H1 (cell line): ENCODE measurements at regions not wholly inside any gene's neighbourhood (a gene's known extent, or its start where the extent isn't known, plus 50 kb on each side); places are given as distances from the start of the nearest gene placed in this dataset.

ENCODE experiments used
- CTCF ChIA-PET: fragments of 300-600 bp; sonication (Branson Sonifier 250); formaldehyde crosslinking; loops from one replicate; lab custom pipeline; 2021; ENCODE audit not compliant: partially characterized antibody; lab: Charles Lee
- POLR2A ChIA-PET: fragments of 300-600 bp; sonication (Branson Sonifier 250); formaldehyde crosslinking; loops from one replicate; lab custom pipeline; 2021; ENCODE audit warnings: inconsistent platforms; ENCODE audit not compliant: partially characterized antibody; lab: Charles Lee
- DNase-seq, 2 experiments: peaks; one replicate each; pipeline versions ENCODE4 v3.0.0 to v3.0.0-alpha.2; 2010 to 2022; ENCODE audit warnings: low spot score in 2 of 2, low read depth in 1 of 2, mixed read lengths in 1 of 2
- FAIRE-seq: peaks from 2 replicates; lab custom pipeline; 2011; peaks lifted over from hg19 to GRCh38; lab: Jason Lieb, UNC
- H2AFZ ChIP-seq: 2 replicates; pipeline ENCODE4 v1.8.1; 2012; ENCODE audit warnings: low read length, inconsistent platforms
- H2AK5ac ChIP-seq: 2 replicates; pipeline ENCODE4 v1.6.1; 2013; ENCODE audit warnings: low read depth, low read length
- H2BK120ac ChIP-seq: replicated peaks from 2 replicates; pipeline ENCODE3; 2013; ENCODE audit warnings: low read depth, low read length, inconsistent platforms
- H2BK12ac ChIP-seq: 2 replicates; pipeline ENCODE4 v1.6.1; 2013; ENCODE audit warnings: low read depth, low read length
- H2BK15ac ChIP-seq: 2 replicates; pipeline ENCODE4 v1.6.1; 2013; ENCODE audit warnings: low read length
- H2BK20ac ChIP-seq: 2 replicates; pipeline ENCODE4 v1.6.1; 2013; ENCODE audit warnings: low read length
- H2BK5ac ChIP-seq: 2 replicates; pipeline ENCODE4 v1.6.1; 2013; ENCODE audit warnings: low read depth, low read length
- H3K14ac ChIP-seq: 2 replicates; pipeline ENCODE4 v1.6.1; 2013; ENCODE audit warnings: inconsistent platforms; ENCODE audit not compliant: insufficient read length
- H3K18ac ChIP-seq: 2 replicates; pipeline ENCODE4 v1.6.1; 2013; ENCODE audit warnings: low read length; ENCODE audit errors: extremely low read depth
- H3K23ac ChIP-seq: 2 replicates; pipeline ENCODE4 v1.6.1; 2013; ENCODE audit warnings: inconsistent platforms; ENCODE audit not compliant: insufficient read length
- H3K23me2 ChIP-seq: 2 replicates; pipeline ENCODE4 v1.6.1; 2013; ENCODE audit warnings: low read depth, low read length
- H3K27ac ChIP-seq: 2 replicates; pipeline ENCODE4 v1.6.1; 2011; ENCODE audit warnings: low read depth, low read length, inconsistent platforms
- H3K27me3 ChIP-seq, 4 experiments: replicated peaks in 1 of 4; 1 replicate in 1 of 4; 2 replicates in 3 of 4; pipeline versions ENCODE4 v1.6.1 to v1.8.1; 2011 to 2013; ENCODE audit warnings: low read length in 3 of 4, mild to moderate bottlenecking in 3 of 4, inconsistent platforms in 2 of 4, mixed read lengths in 2 of 4, moderate library complexity in 1 of 4; ENCODE audit not compliant: control insufficient read depth in 3 of 4, insufficient read depth in 3 of 4; ENCODE audit errors: extremely low read depth in 1 of 4
- H3K36me3 ChIP-seq, 4 experiments: 2 replicates each; pipeline versions ENCODE4 v1.6.1 to v1.8.1; 2011 to 2013; ENCODE audit warnings: mild to moderate bottlenecking in 4 of 4, low read length in 3 of 4, moderate library complexity in 2 of 4, control low read depth in 1 of 4, inconsistent platforms in 1 of 4; ENCODE audit not compliant: insufficient read depth in 4 of 4, control insufficient read depth in 2 of 4
- H3K4ac ChIP-seq: replicated peaks from 2 replicates; pipeline ENCODE3; 2013; ENCODE audit warnings: low read length, low read depth, mixed read lengths, inconsistent platforms; ENCODE audit not compliant: insufficient read length
- H3K4me1 ChIP-seq, 4 experiments: replicated peaks in 1 of 4; 1 replicate in 1 of 4; 2 replicates in 3 of 4; pipeline versions ENCODE4 v1.6.1 to v1.8.1; 2011 to 2013; ENCODE audit warnings: low read length in 3 of 4, inconsistent platforms in 2 of 4, mixed read lengths in 1 of 4; ENCODE audit not compliant: insufficient read depth in 4 of 4, control insufficient read depth in 3 of 4
- H3K4me2 ChIP-seq, 2 experiments: 2 replicates each; pipeline versions ENCODE4 v1.6.1 to v1.8.1; 2011 to 2013; ENCODE audit warnings: low read depth in 2 of 2, low read length in 2 of 2, control low read depth in 1 of 2, inconsistent platforms in 1 of 2, mild to moderate bottlenecking in 1 of 2; ENCODE audit not compliant: insufficient read depth in 1 of 2
- H3K4me3 ChIP-seq, 4 experiments: fragments of 200-600, 300-600 bp in 1 of 4; sonication (generic), shearing (Covaris generic), sonication (Bioruptor Twin) in 1 of 4; 2 replicates each; pipeline versions ENCODE4 v1.5.1 to v1.8.1; 2011 to 2016; ENCODE audit warnings: low read length in 4 of 4, low read depth in 3 of 4, control low read depth in 2 of 4, inconsistent platforms in 2 of 4, mild to moderate bottlenecking in 2 of 4, mixed read lengths in 1 of 4, moderate library complexity in 1 of 4; ENCODE audit not compliant: insufficient read depth in 2 of 4; ENCODE audit errors: extremely low read depth in 1 of 4
- H3K56ac ChIP-seq: replicated peaks from 2 replicates; pipeline ENCODE3; 2013; ENCODE audit warnings: low read depth, mild to moderate bottlenecking, mixed read lengths, low read length, inconsistent platforms; ENCODE audit not compliant: insufficient read length
- H3K79me1 ChIP-seq: 2 replicates; pipeline ENCODE4 v1.6.1; 2013; ENCODE audit warnings: low read depth, low read length, control low read depth
- H3K79me2 ChIP-seq, 2 experiments: 2 replicates each; pipeline versions ENCODE4 v1.6.1 to v1.8.1; 2012 to 2013; ENCODE audit warnings: low read length in 2 of 2, mild to moderate bottlenecking in 2 of 2, inconsistent platforms in 1 of 2; ENCODE audit not compliant: insufficient read depth in 2 of 2, control insufficient read depth in 1 of 2
- H3K9ac ChIP-seq, 4 experiments: replicated peaks in 1 of 4; 1 replicate in 1 of 4; 2 replicates in 3 of 4; pipeline versions ENCODE4 v1.6.1 to v1.8.1; 2011 to 2013; ENCODE audit warnings: low read depth in 3 of 4, low read length in 3 of 4, control low read depth in 2 of 4, mild to moderate bottlenecking in 2 of 4, moderate library complexity in 2 of 4, inconsistent platforms in 1 of 4; ENCODE audit errors: extremely low read depth in 1 of 4
- H3K9me3 ChIP-seq, 2 experiments: 2 replicates each; pipeline versions ENCODE4 v1.6.1 to v1.8.1; 2012 to 2013; ENCODE audit warnings: mild to moderate bottlenecking in 2 of 2, moderate library complexity in 2 of 2, control low read depth in 1 of 2, inconsistent platforms in 1 of 2, low read depth in 1 of 2, low read length in 1 of 2, mixed read lengths in 1 of 2; ENCODE audit not compliant: insufficient read depth in 2 of 2
- H4K20me1 ChIP-seq, 2 experiments: replicated peaks in 1 of 2; 2 replicates each; pipeline versions ENCODE3 to v1.8.1; 2011 to 2013; ENCODE audit warnings: inconsistent platforms in 2 of 2, low read length in 2 of 2, mild to moderate bottlenecking in 1 of 2; ENCODE audit not compliant: insufficient read depth in 2 of 2, control insufficient read depth in 1 of 2
- H4K5ac ChIP-seq: 2 replicates; pipeline ENCODE4 v1.6.1; 2013; ENCODE audit warnings: low read length, low read depth, mixed read lengths, inconsistent platforms; ENCODE audit not compliant: insufficient read length
- H4K8ac ChIP-seq: 2 replicates; pipeline ENCODE4 v1.8.0; 2013; ENCODE audit warnings: mild to moderate bottlenecking, moderate library complexity, low read length, inconsistent platforms; ENCODE audit not compliant: insufficient read depth; ENCODE audit errors: extremely low read depth
- H4K91ac ChIP-seq: replicated peaks from 2 replicates; pipeline ENCODE3; 2013; ENCODE audit warnings: low read length, mixed read lengths, inconsistent platforms; ENCODE audit not compliant: insufficient read length
- BCL11A ChIP-seq, 2 experiments: IDR thresholded peaks; one replicate each; pipeline ENCODE4 v1.6.1; 2011; ENCODE audit warnings: low read depth in 2 of 2, low read length in 2 of 2, mild to moderate bottlenecking in 2 of 2
- CBX5 ChIP-seq: fragments of 300-800, 300-1000 bp; sonication (generic); IDR thresholded peaks from 2 replicates; pipeline ENCODE4 v1.7.1; 2016; ENCODE audit warnings: antibody characterized with exemption, low read length, low read depth
- CHD1 ChIP-seq: IDR thresholded peaks from 2 replicates; pipeline ENCODE4 v1.6.1; 2012; ENCODE audit warnings: low read depth, low read length, improper control_type of control experiment
- EZH2 ChIP-seq: fragments of 200-600 bp; sonication (generic); IDR thresholded peaks from 2 replicates; pipeline ENCODE4 v1.7.1; 2012; ENCODE audit warnings: low read depth, mild to moderate bottlenecking, moderate library complexity, low read length, inconsistent platforms; ENCODE audit not compliant: severe bottlenecking
- HDAC2 ChIP-seq, 2 experiments: fragments of 300-600 bp in 1 of 2; sonication (generic) in 1 of 2; IDR thresholded peaks; 2 replicates each; pipeline ENCODE4 v1.6.1; 2011 to 2012; ENCODE audit warnings: low read depth in 2 of 2, low read length in 2 of 2, mild to moderate bottlenecking in 2 of 2, moderate library complexity in 2 of 2, borderline replicate concordance in 1 of 2, inconsistent platforms in 1 of 2
- HDAC6 ChIP-seq: IDR thresholded peaks from one replicate; pipeline ENCODE4 v1.7.1; 2012; ENCODE audit warnings: low read depth, mild to moderate bottlenecking, inconsistent platforms, low read length, moderate library complexity
- JUND ChIP-seq: IDR thresholded peaks from 2 replicates; pipeline ENCODE4 v1.6.1; 2011; ENCODE audit warnings: mild to moderate bottlenecking, improper control_type of control experiment, low read length
- KDM1A ChIP-seq: fragments of 200-600, 300-600 bp; sonication (generic); IDR thresholded peaks from 2 replicates; pipeline ENCODE4 v1.7.1; 2016; ENCODE audit warnings: mild to moderate bottlenecking, low read length, borderline replicate concordance
- KDM5A ChIP-seq: fragments of 200-600 bp; IDR thresholded peaks from 2 replicates; pipeline ENCODE4 v1.7.1; 2012; ENCODE audit warnings: mild to moderate bottlenecking, low read length, inconsistent platforms, mixed read lengths
- MAX ChIP-seq: IDR thresholded peaks from 2 replicates; pipeline ENCODE4 v1.6.1; 2012; ENCODE audit warnings: inconsistent platforms
- NANOG ChIP-seq: IDR thresholded peaks from 2 replicates; pipeline ENCODE4 v1.6.1; 2011; ENCODE audit warnings: low read length, low read depth, mild to moderate bottlenecking, inconsistent platforms; ENCODE audit not compliant: insufficient read depth, poor library complexity, severe bottlenecking
- NRF1 ChIP-seq: IDR thresholded peaks from 2 replicates; pipeline ENCODE4 v1.6.1; 2011; ENCODE audit warnings: mild to moderate bottlenecking, low read depth, low read length, improper control_type of control experiment
- POU5F1 ChIP-seq: IDR thresholded peaks from 2 replicates; pipeline ENCODE4 v1.6.1; 2011; ENCODE audit warnings: low read depth, mild to moderate bottlenecking, low read length, moderate library complexity
- SAP30 ChIP-seq: fragments of 300-600 bp; sonication (generic); IDR thresholded peaks from 2 replicates; pipeline ENCODE4 v1.7.1; 2012; ENCODE audit warnings: low read length, moderate library complexity, mild to moderate bottlenecking, inconsistent platforms; ENCODE audit not compliant: insufficient read depth, insufficient replicate concordance
- TAF1 ChIP-seq: IDR thresholded peaks from 2 replicates; pipeline ENCODE4 v1.6.1; 2011; ENCODE audit warnings: mild to moderate bottlenecking, low read depth, low read length

GRCh38 chr1:30814292-30814691 is 56.7 kb upstream of the LAPTM5 start:
- H2BK5ac ChIP-seq, result no peak overlapping the region
- no peaks in the 10 kb centered on the region for H3K9me3 ChIP-seq
- H3K27ac ChIP-seq, result no peak overlapping the region
- H4K20me1 ChIP-seq, result no peaks in the 10 kb centered on the region
- no peaks in the 10 kb centered on the region for H3K23me2 ChIP-seq
- no peaks in the 10 kb centered on the region for H3K27me3 ChIP-seq
- ChIA-PET CTCF (interaction anchor here (0.9 to 38.1 kb wide), 7 partner anchors 8 to 107 kb away, joined by 3 to 1519 read pairs (median 15); partner anchors contain the start of gene SDC3), POLR2A (interaction anchor here (0.7 kb wide), 1 partner anchor 883 kb away, joined by 3 read pairs; no protein-coding TSS in a partner anchor)
- peaks cover 17 to 34% (median 21%) of the 10 kb centered on the region in 4 experiments for H3K4me1 ChIP-seq
- H4K8ac ChIP-seq, result no peak overlapping the region
- FAIRE-seq (no peak), DNase-seq (no peak)
- no peaks in the 10 kb centered on the region; the same call in 1 of the 2 replicates for H3K79me1 ChIP-seq
- H3K79me2 ChIP-seq, result no peaks in the 10 kb centered on the region
- no peak overlapping the region for H3K4me3 ChIP-seq
- 0 out of 2 replicates have a peak overlapping the region, but pooled peaks have one; percentile 53 for H2BK15ac ChIP-seq
- 0 out of 2 replicates have a peak overlapping the region, but pooled peaks have one; percentile 55 for H2BK12ac ChIP-seq
- H3K56ac ChIP-seq, result no peak overlapping the region
- H3K23ac ChIP-seq, result no peak overlapping the region
- H3K9ac ChIP-seq, result no peak overlapping the region
- no peak overlapping the region for H4K91ac ChIP-seq
- no peak overlapping the region for H2BK20ac ChIP-seq
- H3K18ac ChIP-seq, result no peak overlapping the region
- H2BK120ac ChIP-seq, result no peak overlapping the region
- H3K14ac ChIP-seq, result no peak overlapping the region
- no peak overlapping the region for H3K4me2 ChIP-seq
- no peaks in the 10 kb centered on the region for H3K36me3 ChIP-seq
- no peak overlapping the region for H3K4ac ChIP-seq
- H2AK5ac ChIP-seq, result no peak overlapping the region
- H4K5ac ChIP-seq, result no peak overlapping the region
- no peak overlapping the region for H2AFZ ChIP-seq
- TF ChIP-seq CBX5 (no peak), KDM5A (no peak), HDAC6 (no peak), JUND (no peak), NRF1 (no peak), POU5F1 (no peak), KDM1A (no peak), EZH2 (no peak), MAX (no peak), HDAC2 (IDR thresholded peaks at IDR 0.05; ENCODE audit: borderline replicate concordance in 1 of 2, low read depth in 2 of 2, low read length in 2 of 2) (no peak), TAF1 (no peak), NANOG (no peak), CHD1 (no peak), BCL11A (IDR thresholded peaks at IDR 0.05; ENCODE audit: low read depth in 2 of 2, low read length in 2 of 2) (no peak), SAP30 (no peak)
